Activated CD8-positive, alpha-beta T cell treated with anti-CD3 and anti-CD28 coated beads for 36 hours (primary cell): ENCODE measurements at regions not wholly inside any gene's neighbourhood (a gene's known extent, or its start where the extent isn't known, plus 50 kb on each side); places are given as distances from the start of the nearest gene placed in this dataset.

Experiments
- ATAC-seq: fragments of 200-7000 bp; cut with Tn5 transposase; one replicate; pipeline ENCODE4 v1.10.0; 2021; ENCODE audit warnings: mild to moderate bottlenecking, moderate library complexity
- CTCF ChIA-PET: fragments of 350-600 bp; sonication (Branson Sonifier 250); formaldehyde crosslinking; loops from one replicate; lab custom pipeline; 2021; ENCODE audit warnings: antibody characterized with exemption; lab: Charles Lee
- POLR2A ChIA-PET: fragments of 350-600 bp; sonication (Branson Sonifier 250); formaldehyde crosslinking; loops from one replicate; lab custom pipeline; 2021; ENCODE audit warnings: antibody characterized with exemption; lab: Charles Lee
- DNase-seq: peaks from one replicate; pipeline ENCODE4 v3.0.0-alpha.2; 2020
- H3K27ac Mint-ChIP-seq: one replicate; pipeline ENCODE4 v1.8.0; 2021; ENCODE audit warnings: mild to moderate bottlenecking, mixed read lengths
- H3K27me3 Mint-ChIP-seq: one replicate; pipeline ENCODE4 v1.8.0; 2021; ENCODE audit warnings: mixed read lengths
- H3K36me3 Mint-ChIP-seq: one replicate; pipeline ENCODE4 v1.8.0; 2021; ENCODE audit warnings: low read depth, mixed read lengths
- H3K4me1 Mint-ChIP-seq: one replicate; pipeline ENCODE4 v1.8.0; 2021; ENCODE audit warnings: low read depth, mixed read lengths
- H3K4me3 Mint-ChIP-seq: one replicate; pipeline ENCODE4 v1.8.0; 2021; ENCODE audit warnings: mild to moderate bottlenecking, moderate library complexity, mixed read lengths
- H3K9me3 Mint-ChIP-seq: one replicate; pipeline ENCODE4 v1.8.0; 2021; ENCODE audit warnings: mixed read lengths
- intact Hi-C: fragments of 100-400 bp; cut with micrococcal nuclease; formaldehyde crosslinking; loops from one replicate; pipeline ENCODE4 v1.10.0; 2022
- TF ChIP-seq, protein P1 (sequence below): fragments of 200-600 bp; IDR thresholded peaks from one replicate; pipeline ENCODE4 v1.8.0; 2022; ENCODE audit warnings: antibody characterized with exemption, mild to moderate bottlenecking

DNA sequence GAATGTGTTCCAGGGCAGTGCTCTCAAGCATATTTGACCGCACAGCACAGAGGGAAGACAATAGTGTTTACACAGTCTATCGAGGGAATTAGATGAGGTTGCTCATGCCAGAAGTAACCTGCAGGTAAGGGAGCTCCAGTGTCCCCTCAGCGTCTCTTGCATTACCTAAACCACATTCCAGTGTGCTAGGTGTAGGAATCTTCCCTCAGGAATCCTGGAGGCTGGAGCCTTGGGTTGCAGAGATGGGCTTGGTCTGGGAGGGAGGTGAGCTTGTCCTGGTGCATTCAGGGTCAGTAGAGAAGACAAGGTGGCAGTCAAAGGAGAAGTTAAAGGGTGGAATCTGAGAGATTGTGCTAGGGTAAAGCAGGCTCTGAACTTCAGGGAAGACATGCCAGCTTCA, 56.3 kb downstream of the SOX14 start:
- DNase-seq (no peak), ATAC-seq (no peak)
- Mint-ChIP-seq H3K27ac (no peak overlapping the region), H3K9me3 (no peaks in the 10 kb centered on the region), H3K36me3 (no peaks in the 10 kb centered on the region), H3K4me3 (no peak overlapping the region), H3K4me1 (no peaks in the 10 kb centered on the region), H3K27me3 (no peaks in the 10 kb centered on the region)
- POLR2A ChIA-PET = no interaction called here
- CTCF ChIA-PET = interaction anchor here (1.0 kb wide), 1 partner anchor 17 kb away, joined by 3 read pairs; no protein-coding TSS in a partner anchor
- intact Hi-C loops = no loop called here
- TF ChIP-seq, protein P1, sequence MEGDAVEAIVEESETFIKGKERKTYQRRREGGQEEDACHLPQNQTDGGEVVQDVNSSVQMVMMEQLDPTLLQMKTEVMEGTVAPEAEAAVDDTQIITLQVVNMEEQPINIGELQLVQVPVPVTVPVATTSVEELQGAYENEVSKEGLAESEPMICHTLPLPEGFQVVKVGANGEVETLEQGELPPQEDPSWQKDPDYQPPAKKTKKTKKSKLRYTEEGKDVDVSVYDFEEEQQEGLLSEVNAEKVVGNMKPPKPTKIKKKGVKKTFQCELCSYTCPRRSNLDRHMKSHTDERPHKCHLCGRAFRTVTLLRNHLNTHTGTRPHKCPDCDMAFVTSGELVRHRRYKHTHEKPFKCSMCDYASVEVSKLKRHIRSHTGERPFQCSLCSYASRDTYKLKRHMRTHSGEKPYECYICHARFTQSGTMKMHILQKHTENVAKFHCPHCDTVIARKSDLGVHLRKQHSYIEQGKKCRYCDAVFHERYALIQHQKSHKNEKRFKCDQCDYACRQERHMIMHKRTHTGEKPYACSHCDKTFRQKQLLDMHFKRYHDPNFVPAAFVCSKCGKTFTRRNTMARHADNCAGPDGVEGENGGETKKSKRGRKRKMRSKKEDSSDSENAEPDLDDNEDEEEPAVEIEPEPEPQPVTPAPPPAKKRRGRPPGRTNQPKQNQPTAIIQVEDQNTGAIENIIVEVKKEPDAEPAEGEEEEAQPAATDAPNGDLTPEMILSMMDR = no peak

DNA sequence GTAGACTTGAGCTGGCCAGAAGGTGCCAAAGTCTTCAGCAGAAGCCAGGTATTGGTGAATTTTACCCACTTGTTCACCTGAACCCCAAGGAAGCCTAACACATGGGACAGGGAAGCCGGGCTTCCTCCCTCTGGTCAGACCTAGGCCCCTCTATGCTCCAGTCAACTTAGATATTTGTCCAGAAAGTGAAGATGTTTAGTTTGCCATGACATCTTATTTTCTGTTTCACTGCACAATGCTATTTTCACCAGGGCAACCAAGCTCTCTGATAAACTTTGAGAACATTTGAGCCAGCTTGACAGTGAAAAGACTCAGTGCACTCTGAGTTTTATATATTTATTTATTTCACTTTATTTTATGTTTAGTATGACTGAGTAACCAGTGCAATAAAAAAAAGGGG, 71.0 kb downstream of the SOX14 start:
- intact Hi-C loops = no loop called here
- POLR2A ChIA-PET = no interaction called here

GRCh38 chr3:137845194-137845593, 81.1 kb downstream of the SOX14 start:
- H3K4me1 Mint-ChIP-seq = no peaks in the 10 kb centered on the region
- TF ChIP-seq, protein P1 = no peak
- ATAC-seq (no peak), DNase-seq (no peak)
- H3K4me3 Mint-ChIP-seq = no peak overlapping the region
- ChIA-PET CTCF (no interaction called here), POLR2A (no interaction called here)
- no peaks in the 10 kb centered on the region for H3K9me3 Mint-ChIP-seq
- no peak overlapping the region for H3K27ac Mint-ChIP-seq
- peaks cover 11% of the 10 kb centered on the region for H3K27me3 Mint-ChIP-seq
- no peaks in the 10 kb centered on the region for H3K36me3 Mint-ChIP-seq
- intact Hi-C loops = no loop called here

More for the DNA sequence above, 71.0 kb downstream of the SOX14 start:
- no peaks in the 10 kb centered on the region for H3K4me1 Mint-ChIP-seq
- no peaks in the 10 kb centered on the region for H3K36me3 Mint-ChIP-seq
- CTCF ChIA-PET = no interaction called here
- H3K9me3 Mint-ChIP-seq = no peaks in the 10 kb centered on the region
- no peak for ATAC-seq
- TF ChIP-seq, protein P1 = no peak
- DNase-seq = no peak
- peaks cover 3% of the 10 kb centered on the region for H3K27me3 Mint-ChIP-seq
- H3K4me3 Mint-ChIP-seq = no peak overlapping the region
- no peak overlapping the region for H3K27ac Mint-ChIP-seq

GRCh38 chr3:137845666-137846065, 81.6 kb downstream of the SOX14 start:
- POLR2A ChIA-PET = no interaction called here

GRCh38 chr3:137852391-137852830, 88.3 kb downstream of the SOX14 start:
- no peak overlapping the region for H3K27ac Mint-ChIP-seq
- CTCF ChIA-PET = no interaction called here

More at GRCh38 chr3:137845666-137846065, 81.6 kb downstream of the SOX14 start:
- no peaks in the 10 kb centered on the region for H3K36me3 Mint-ChIP-seq
- no peak overlapping the region for H3K27ac Mint-ChIP-seq
- ATAC-seq = no peak
- no peaks in the 10 kb centered on the region for H3K4me1 Mint-ChIP-seq
- intact Hi-C loops = no loop called here
- CTCF ChIA-PET = no interaction called here
- TF ChIP-seq, protein P1 = no peak
- H3K4me3 Mint-ChIP-seq = no peak overlapping the region
- no peak for DNase-seq
- peaks cover 12% of the 10 kb centered on the region for H3K27me3 Mint-ChIP-seq
- peaks cover 2% of the 10 kb centered on the region for H3K9me3 Mint-ChIP-seq

More at GRCh38 chr3:137852391-137852830, 88.3 kb downstream of the SOX14 start:
- POLR2A ChIA-PET = no interaction called here
- intact Hi-C loops = no loop called here
- DNase-seq (no peak), ATAC-seq (no peak)
- Mint-ChIP-seq H3K4me1 (no peaks in the 10 kb centered on the region), H3K9me3 (peaks cover 2% of the 10 kb centered on the region), H3K27me3 (peaks cover 5% of the 10 kb centered on the region), H3K4me3 (no peak overlapping the region), H3K36me3 (no peaks in the 10 kb centered on the region)
- TF ChIP-seq, protein P1 = no peak
